ENCODE measurements at regions not wholly inside any gene's neighbourhood (a gene's known extent, or its start where the extent isn't known, plus 50 kb on each side); places are given as distances from the start of the nearest gene placed in this dataset.

- Histone ChIP-seq H3K36me3 (ENCODE audit: control insufficient read depth in 4 of 4, insufficient read depth in 3 of 4, low read depth in 1 of 4, low read length in 3 of 4) (no peaks in the 10 kb centered on the region), H3K27ac (ENCODE audit: low read depth in 1 of 2, low read length in 2 of 2) (no peak overlapping the region), H3K4me3 (ENCODE audit: low read depth in 1 of 3, low read length in 3 of 3) (no peak overlapping the region), H3K9me3 (ENCODE audit: control insufficient read depth in 4 of 4, low read length in 3 of 4) (no peaks in the 10 kb centered on the region), H3K27me3 (ENCODE audit: control insufficient read depth in 4 of 4, insufficient read depth in 4 of 4, low read length in 3 of 4) (no peaks in the 10 kb centered on the region), H3K9ac (ENCODE audit: low read depth in 1 of 2, low read length in 2 of 2) (no peak overlapping the region), H3K4me1 (ENCODE audit: control insufficient read depth in 4 of 4, insufficient read depth in 4 of 4, low read length in 3 of 4) (no peaks in the 10 kb centered on the region)
- WGBS, result 86% methylated on average over 3 of the region's 3 CpGs
- TF ChIP-seq HNF4A (conservative IDR thresholded peaks at IDR 0.05) (no peak), CTCF (IDR thresholded peaks at IDR 0.05; ENCODE audit: low read depth, low read length, missing input control) (no peak), NR2F2 (IDR thresholded peaks at IDR 0.05) (no peak), HNF4G (IDR thresholded peaks at IDR 0.05) (no peak), RXRA (IDR thresholded peaks at IDR 0.05) (no peak)
- DNase-seq (ENCODE audit: low spot score), result no peak
Observed at GRCh38 chr18:8463791-8464190, 145.4 kb upstream of the RAB12 start.

GRCh38 chr18:8468191-8468590 is 141.0 kb upstream of the RAB12 start:
- no peak overlapping the region for H3K27ac ChIP-seq (ENCODE audit: low read depth in 1 of 2, low read length in 2 of 2)
- WGBS, result 64% methylated on average over 8 of the region's 8 CpGs
- H3K4me3 ChIP-seq (ENCODE audit: low read depth in 1 of 3, low read length in 3 of 3), result no peak overlapping the region
- no peak for DNase-seq (ENCODE audit: low spot score)
- H3K36me3 ChIP-seq (ENCODE audit: control insufficient read depth in 4 of 4, insufficient read depth in 3 of 4, low read depth in 1 of 4, low read length in 3 of 4), result no peaks in the 10 kb centered on the region
- H3K27me3 ChIP-seq (ENCODE audit: control insufficient read depth in 4 of 4, insufficient read depth in 4 of 4, low read length in 3 of 4), result peaks cover 0 to 4% (median 0%) of the 10 kb centered on the region in 4 donors
- no peaks in the 10 kb centered on the region for H3K4me1 ChIP-seq (ENCODE audit: control insufficient read depth in 4 of 4, insufficient read depth in 4 of 4, low read length in 3 of 4)
- H3K9me3 ChIP-seq (ENCODE audit: control insufficient read depth in 4 of 4, low read length in 3 of 4), result no peaks in the 10 kb centered on the region
- H3K9ac ChIP-seq (ENCODE audit: low read depth in 1 of 2, low read length in 2 of 2), result no peak overlapping the region
- TF ChIP-seq SP1 (IDR thresholded peaks at IDR 0.05) (no peak), MAX (IDR thresholded peaks at IDR 0.05) (no peak), FOXA1 (IDR thresholded peaks at IDR 0.05) (no peak), JUND (IDR thresholded peaks at IDR 0.05) (no peak), YY1 (IDR thresholded peaks at IDR 0.05) (no peak), HNF4G (IDR thresholded peaks at IDR 0.05) (no peak)

GRCh38 chr18:8468921-8469335 is 140.3 kb upstream of the RAB12 start:
- H3K9ac ChIP-seq (ENCODE audit: low read depth in 1 of 2, low read length in 2 of 2), result no peak overlapping the region
- WGBS, result 59% methylated on average over 9 of the region's 9 CpGs
- peaks cover 0 to 4% (median 0%) of the 10 kb centered on the region in 4 donors for H3K27me3 ChIP-seq (ENCODE audit: control insufficient read depth in 4 of 4, insufficient read depth in 4 of 4, low read length in 3 of 4)

GRCh38 chr18:8469544-8470130 is 139.6 kb upstream of the RAB12 start:
- Histone ChIP-seq H3K4me1 (ENCODE audit: control insufficient read depth in 4 of 4, insufficient read depth in 4 of 4, low read length in 3 of 4) (no peaks in the 10 kb centered on the region), H3K9ac (ENCODE audit: low read depth in 1 of 2, low read length in 2 of 2) (no peak overlapping the region), H3K36me3 (ENCODE audit: control insufficient read depth in 4 of 4, insufficient read depth in 3 of 4, low read depth in 1 of 4, low read length in 3 of 4) (no peaks in the 10 kb centered on the region), H3K4me3 (ENCODE audit: low read depth in 1 of 3, low read length in 3 of 3) (no peak overlapping the region), H3K27ac (ENCODE audit: low read depth in 1 of 2, low read length in 2 of 2) (no peak overlapping the region), H3K9me3 (ENCODE audit: control insufficient read depth in 4 of 4, low read length in 3 of 4) (no peaks in the 10 kb centered on the region), H3K27me3 (ENCODE audit: control insufficient read depth in 4 of 4, insufficient read depth in 4 of 4, low read length in 3 of 4) (peaks cover 0 to 4% (median 0%) of the 10 kb centered on the region in 4 donors)
- no peak for DNase-seq (ENCODE audit: low spot score)
- WGBS, result 76% methylated on average over 6 of the region's 6 CpGs
- no peak for TF ChIP-seq FOXA1 (IDR thresholded peaks at IDR 0.05)
- no peak for TF ChIP-seq FOXA2 (IDR thresholded peaks at IDR 0.05)
- TF ChIP-seq MAX (IDR thresholded peaks at IDR 0.05), result no peak
- no peak for TF ChIP-seq NR2F2 (IDR thresholded peaks at IDR 0.05)
- no peak for TF ChIP-seq TAF1 (conservative IDR thresholded peaks at IDR 0.05)
- TF ChIP-seq HNF4G (IDR thresholded peaks at IDR 0.05), result no peak
- TF ChIP-seq ZBTB33 (IDR thresholded peaks at IDR 0.05), result no peak

More at GRCh38 chr18:8468921-8469335, 140.3 kb upstream of the RAB12 start:
- H3K4me1 ChIP-seq (ENCODE audit: control insufficient read depth in 4 of 4, insufficient read depth in 4 of 4, low read length in 3 of 4), result no peaks in the 10 kb centered on the region
- no peaks in the 10 kb centered on the region for H3K9me3 ChIP-seq (ENCODE audit: control insufficient read depth in 4 of 4, low read length in 3 of 4)
- H3K36me3 ChIP-seq (ENCODE audit: control insufficient read depth in 4 of 4, insufficient read depth in 3 of 4, low read depth in 1 of 4, low read length in 3 of 4), result no peaks in the 10 kb centered on the region
- no peak for TF ChIP-seq RAD21 (IDR thresholded peaks at IDR 0.05)
- TF ChIP-seq FOXA2 (IDR thresholded peaks at IDR 0.05), result no peak
- no peak for TF ChIP-seq NR2F2 (IDR thresholded peaks at IDR 0.05)
- H3K4me3 ChIP-seq (ENCODE audit: low read depth in 1 of 3, low read length in 3 of 3), result no peak overlapping the region
- DNase-seq (ENCODE audit: low spot score), result no peak
- no peak overlapping the region for H3K27ac ChIP-seq (ENCODE audit: low read depth in 1 of 2, low read length in 2 of 2)

Data from liver (tissue), 8 donors.